ENCODE measurements at regions not wholly inside any gene's neighbourhood (a gene's known extent, or its start where the extent isn't known, plus 50 kb on each side); places are given as distances from the start of the nearest gene placed in this dataset.

DNA sequence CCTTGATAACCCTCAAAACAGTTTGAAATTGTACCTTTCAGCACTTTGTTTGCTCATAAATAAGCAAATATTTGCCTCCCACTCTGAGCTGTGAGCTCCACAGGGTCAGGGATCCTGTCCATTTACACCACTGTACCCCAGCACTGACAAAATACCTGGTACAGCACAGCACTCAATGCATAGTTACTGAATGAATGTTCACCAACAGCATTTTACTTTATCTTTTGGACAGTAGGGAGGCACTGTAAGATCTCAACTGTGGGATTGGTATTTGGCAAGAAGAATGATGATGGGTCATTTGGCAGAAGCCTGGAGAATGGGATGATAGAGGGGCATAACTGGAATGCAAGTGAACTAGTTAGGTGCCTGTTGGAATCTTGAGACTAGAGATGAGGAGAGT lies 127.2 kb upstream of the ARGLU1 start:
- TF ChIP-seq, protein P1, sequence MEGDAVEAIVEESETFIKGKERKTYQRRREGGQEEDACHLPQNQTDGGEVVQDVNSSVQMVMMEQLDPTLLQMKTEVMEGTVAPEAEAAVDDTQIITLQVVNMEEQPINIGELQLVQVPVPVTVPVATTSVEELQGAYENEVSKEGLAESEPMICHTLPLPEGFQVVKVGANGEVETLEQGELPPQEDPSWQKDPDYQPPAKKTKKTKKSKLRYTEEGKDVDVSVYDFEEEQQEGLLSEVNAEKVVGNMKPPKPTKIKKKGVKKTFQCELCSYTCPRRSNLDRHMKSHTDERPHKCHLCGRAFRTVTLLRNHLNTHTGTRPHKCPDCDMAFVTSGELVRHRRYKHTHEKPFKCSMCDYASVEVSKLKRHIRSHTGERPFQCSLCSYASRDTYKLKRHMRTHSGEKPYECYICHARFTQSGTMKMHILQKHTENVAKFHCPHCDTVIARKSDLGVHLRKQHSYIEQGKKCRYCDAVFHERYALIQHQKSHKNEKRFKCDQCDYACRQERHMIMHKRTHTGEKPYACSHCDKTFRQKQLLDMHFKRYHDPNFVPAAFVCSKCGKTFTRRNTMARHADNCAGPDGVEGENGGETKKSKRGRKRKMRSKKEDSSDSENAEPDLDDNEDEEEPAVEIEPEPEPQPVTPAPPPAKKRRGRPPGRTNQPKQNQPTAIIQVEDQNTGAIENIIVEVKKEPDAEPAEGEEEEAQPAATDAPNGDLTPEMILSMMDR (IDR thresholded peaks at IDR 0.05; ENCODE audit: low read depth, low read length): no peak
- TF ChIP-seq, protein P2, sequence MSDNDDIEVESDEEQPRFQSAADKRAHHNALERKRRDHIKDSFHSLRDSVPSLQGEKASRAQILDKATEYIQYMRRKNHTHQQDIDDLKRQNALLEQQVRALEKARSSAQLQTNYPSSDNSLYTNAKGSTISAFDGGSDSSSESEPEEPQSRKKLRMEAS (IDR thresholded peaks at IDR 0.05; ENCODE audit: low read depth, low read length): no peak

Measured in NB4 (cell line).